Fibroblast of mammary gland (primary cell): ENCODE measurements at regions not wholly inside any gene's neighbourhood (a gene's known extent, or its start where the extent isn't known, plus 50 kb on each side); places are given as distances from the start of the nearest gene placed in this dataset.
A peak's percentile ranks its signal among the peaks of the same experiment; 100 is the strongest.

Experiments
- DNase-seq: peaks from one replicate; pipeline ENCODE4 v3.0.0-alpha.2; 2010; ENCODE audit warnings: low read depth
- H3K4me3 ChIP-seq: 2 replicates; pipeline ENCODE4 v1.5.1; 2011; ENCODE audit warnings: low read depth, mild to moderate bottlenecking, low read length, moderate library complexity; ENCODE audit not compliant: control insufficient read depth
- CTCF ChIP-seq: conservative IDR thresholded peaks from 2 replicates; pipeline ENCODE4 v1.5.1; 2011; ENCODE audit warnings: low read depth, low read length, inconsistent platforms; ENCODE audit not compliant: control insufficient read depth, insufficient read depth

- TF ChIP-seq CTCF: no peak
- no peak overlapping the region for H3K4me3 ChIP-seq
- DNase-seq: no peak
Measured at GRCh38 chr13:70644052-70644451, 535.8 kb upstream of the KLHL1 start.

- no peak for TF ChIP-seq CTCF
- H3K4me3 ChIP-seq: no peak overlapping the region
- DNase-seq: no peak
Measured at GRCh38 chr13:70634893-70635292, 526.6 kb upstream of the KLHL1 start.

GRCh38 chr13:70630247-70630646, 522.0 kb upstream of the KLHL1 start:
- no peak overlapping the region for H3K4me3 ChIP-seq
- TF ChIP-seq CTCF: no peak
- DNase-seq: no peak

- peak; percentile 5 for DNase-seq
- peak; percentile 23 for TF ChIP-seq CTCF
- no peak overlapping the region for H3K4me3 ChIP-seq
Measured at GRCh38 chr13:70623239-70623638, 515.0 kb upstream of the KLHL1 start.

GRCh38 chr13:70622796-70623195, 514.5 kb upstream of the KLHL1 start:
- no peak overlapping the region for H3K4me3 ChIP-seq
- no peak for TF ChIP-seq CTCF
- no peak for DNase-seq

- TF ChIP-seq CTCF: no peak
- DNase-seq: no peak
Measured at GRCh38 chr13:70619936-70620335, 511.7 kb upstream of the KLHL1 start.

GRCh38 chr13:70616847-70617246, 508.6 kb upstream of the KLHL1 start:
- TF ChIP-seq CTCF: no peak
- no peak overlapping the region for H3K4me3 ChIP-seq
- DNase-seq: no peak

More at GRCh38 chr13:70619936-70620335, 511.7 kb upstream of the KLHL1 start:
- H3K4me3 ChIP-seq: no peak overlapping the region
